ENCODE measurements at regions not wholly inside any gene's neighbourhood (a gene's known extent, or its start where the extent isn't known, plus 50 kb on each side); places are given as distances from the start of the nearest gene placed in this dataset.

GRCh38 chr3:59607656-59608055, 557.8 kb upstream of the CFAP20DC start:
- Histone ChIP-seq H3K27me3 (ENCODE audit: insufficient read depth, poor library complexity, severe bottlenecking) (no peaks in the 10 kb centered on the region), H3K4me3 (ENCODE audit: severe bottlenecking) (no peak overlapping the region), H3K4me1 (ENCODE audit: insufficient read depth, poor library complexity, severe bottlenecking) (no peaks in the 10 kb centered on the region), H3K9me3 (ENCODE audit: severe bottlenecking) (no peaks in the 10 kb centered on the region), H3K36me3 (ENCODE audit: low read depth) (no peaks in the 10 kb centered on the region), H3K27ac (ENCODE audit: poor library complexity, severe bottlenecking) (no peak overlapping the region)
- TF ChIP-seq, protein P1, sequence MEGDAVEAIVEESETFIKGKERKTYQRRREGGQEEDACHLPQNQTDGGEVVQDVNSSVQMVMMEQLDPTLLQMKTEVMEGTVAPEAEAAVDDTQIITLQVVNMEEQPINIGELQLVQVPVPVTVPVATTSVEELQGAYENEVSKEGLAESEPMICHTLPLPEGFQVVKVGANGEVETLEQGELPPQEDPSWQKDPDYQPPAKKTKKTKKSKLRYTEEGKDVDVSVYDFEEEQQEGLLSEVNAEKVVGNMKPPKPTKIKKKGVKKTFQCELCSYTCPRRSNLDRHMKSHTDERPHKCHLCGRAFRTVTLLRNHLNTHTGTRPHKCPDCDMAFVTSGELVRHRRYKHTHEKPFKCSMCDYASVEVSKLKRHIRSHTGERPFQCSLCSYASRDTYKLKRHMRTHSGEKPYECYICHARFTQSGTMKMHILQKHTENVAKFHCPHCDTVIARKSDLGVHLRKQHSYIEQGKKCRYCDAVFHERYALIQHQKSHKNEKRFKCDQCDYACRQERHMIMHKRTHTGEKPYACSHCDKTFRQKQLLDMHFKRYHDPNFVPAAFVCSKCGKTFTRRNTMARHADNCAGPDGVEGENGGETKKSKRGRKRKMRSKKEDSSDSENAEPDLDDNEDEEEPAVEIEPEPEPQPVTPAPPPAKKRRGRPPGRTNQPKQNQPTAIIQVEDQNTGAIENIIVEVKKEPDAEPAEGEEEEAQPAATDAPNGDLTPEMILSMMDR (IDR thresholded peaks at IDR 0.05; ENCODE audit: poor library complexity, severe bottlenecking), result peak; percentile 15
- ATAC-seq (ENCODE audit: low read depth) (no peak), DNase-seq (ENCODE audit: low spot score) (no peak)

- H3K4me1 ChIP-seq (ENCODE audit: insufficient read depth, poor library complexity, severe bottlenecking), result no peaks in the 10 kb centered on the region
- ATAC-seq (ENCODE audit: low read depth) (no peak), DNase-seq (ENCODE audit: low spot score) (no peak)
- no peak overlapping the region for H3K4me3 ChIP-seq (ENCODE audit: severe bottlenecking)
- no peaks in the 10 kb centered on the region for H3K27me3 ChIP-seq (ENCODE audit: insufficient read depth, poor library complexity, severe bottlenecking)
- H3K27ac ChIP-seq (ENCODE audit: poor library complexity, severe bottlenecking), result no peak overlapping the region
- H3K36me3 ChIP-seq (ENCODE audit: low read depth), result no peaks in the 10 kb centered on the region
- TF ChIP-seq, protein P1 (IDR thresholded peaks at IDR 0.05; ENCODE audit: poor library complexity, severe bottlenecking), result no peak
- no peaks in the 10 kb centered on the region for H3K9me3 ChIP-seq (ENCODE audit: severe bottlenecking)
These were observed 556.9 kb upstream of the CFAP20DC start for GRCh38 chr3:59606638-59607266.

GRCh38 chr3:59605944-59606534, 556.2 kb upstream of the CFAP20DC start:
- no peak overlapping the region for H3K4me3 ChIP-seq (ENCODE audit: severe bottlenecking)
- no peaks in the 10 kb centered on the region for H3K9me3 ChIP-seq (ENCODE audit: severe bottlenecking)
- TF ChIP-seq, protein P1 (IDR thresholded peaks at IDR 0.05; ENCODE audit: poor library complexity, severe bottlenecking), result no peak
- H3K36me3 ChIP-seq (ENCODE audit: low read depth), result no peaks in the 10 kb centered on the region
- ATAC-seq (ENCODE audit: low read depth) (no peak), DNase-seq (ENCODE audit: low spot score) (no peak)
- no peaks in the 10 kb centered on the region for H3K4me1 ChIP-seq (ENCODE audit: insufficient read depth, poor library complexity, severe bottlenecking)
- no peak overlapping the region for H3K27ac ChIP-seq (ENCODE audit: poor library complexity, severe bottlenecking)
- H3K27me3 ChIP-seq (ENCODE audit: insufficient read depth, poor library complexity, severe bottlenecking), result no peaks in the 10 kb centered on the region

- ATAC-seq (ENCODE audit: low read depth) (no peak), DNase-seq (ENCODE audit: low spot score) (no peak)
- Histone ChIP-seq H3K4me3 (ENCODE audit: severe bottlenecking) (no peak overlapping the region), H3K9me3 (ENCODE audit: severe bottlenecking) (no peaks in the 10 kb centered on the region), H3K4me1 (ENCODE audit: insufficient read depth, poor library complexity, severe bottlenecking) (no peaks in the 10 kb centered on the region), H3K27ac (ENCODE audit: poor library complexity, severe bottlenecking) (no peak overlapping the region), H3K36me3 (ENCODE audit: low read depth) (no peaks in the 10 kb centered on the region), H3K27me3 (ENCODE audit: insufficient read depth, poor library complexity, severe bottlenecking) (no peaks in the 10 kb centered on the region)
- TF ChIP-seq, protein P1 (IDR thresholded peaks at IDR 0.05; ENCODE audit: poor library complexity, severe bottlenecking), result no peak
These were observed 555.5 kb upstream of the CFAP20DC start for GRCh38 chr3:59605318-59605717.

GRCh38 chr3:59601486-59601885, 551.7 kb upstream of the CFAP20DC start:
- H3K27me3 ChIP-seq (ENCODE audit: insufficient read depth, poor library complexity, severe bottlenecking), result no peaks in the 10 kb centered on the region
- no peak for ATAC-seq (ENCODE audit: low read depth)

More at GRCh38 chr3:59601486-59601885, 551.7 kb upstream of the CFAP20DC start:
- no peak overlapping the region for H3K4me3 ChIP-seq (ENCODE audit: severe bottlenecking)
- no peak overlapping the region for H3K27ac ChIP-seq (ENCODE audit: poor library complexity, severe bottlenecking)
- H3K36me3 ChIP-seq (ENCODE audit: low read depth), result no peaks in the 10 kb centered on the region
- no peaks in the 10 kb centered on the region for H3K4me1 ChIP-seq (ENCODE audit: insufficient read depth, poor library complexity, severe bottlenecking)
- H3K9me3 ChIP-seq (ENCODE audit: severe bottlenecking), result no peaks in the 10 kb centered on the region
- no peak for DNase-seq (ENCODE audit: low spot score)
- TF ChIP-seq, protein P1 (IDR thresholded peaks at IDR 0.05; ENCODE audit: poor library complexity, severe bottlenecking), result no peak

All from RWPE2 (cell line).